Gastroesophageal sphincter (tissue), 4 donors: ENCODE measurements at regions not wholly inside any gene's neighbourhood (a gene's known extent, or its start where the extent isn't known, plus 50 kb on each side); places are given as distances from the start of the nearest gene placed in this dataset.

Experiments used
- ATAC-seq: fragments of 150-250 bp; one replicate; pipeline ENCODE4 v1.9.1; 2016; ENCODE audit warnings: mild to moderate bottlenecking, moderate library complexity
- H3K27ac ChIP-seq, 4 donors: fragments of 200-600 bp; sonication (generic) in 3 of 4; 1 replicate in 3 of 4; 2 replicates in 1 of 4; pipeline ENCODE4 v1.5.1; 2016 to 2019
- H3K27me3 ChIP-seq: fragments of 200-600 bp; sonication (generic); one replicate; pipeline ENCODE4 v1.5.1; 2019
- H3K36me3 ChIP-seq, 2 donors: fragments of 200-600 bp; sonication (generic); one replicate each; pipeline ENCODE4 v1.5.1; 2019; ENCODE audit warnings: control low read depth in 1 of 2
- H3K4me1 ChIP-seq, 3 donors: fragments of 200-600 bp; sonication (generic); 1 replicate in 2 of 3; 2 replicates in 1 of 3; pipeline ENCODE4 v1.5.1; 2016 to 2019; ENCODE audit warnings: control low read depth in 2 of 3
- H3K4me3 ChIP-seq, 2 donors: fragments of 200-600 bp; sonication (generic); one replicate each; pipeline ENCODE4 v1.5.1; 2019; ENCODE audit warnings: mild to moderate bottlenecking in 1 of 2, moderate library complexity in 1 of 2
- H3K9me3 ChIP-seq, 3 donors: fragments of 200-600 bp; sonication (generic); one replicate each; pipeline ENCODE4 v1.5.1; 2017 to 2019; ENCODE audit warnings: control low read depth in 2 of 3
- CTCF ChIP-seq, 4 experiments: fragments of 200-600 bp in 2 of 4; fragments of 450-650 bp in 2 of 4; sonication (generic) in 1 of 4; IDR thresholded peaks; one replicate each; pipeline ENCODE4 v1.5.1; 2017 to 2019; ENCODE audit warnings: antibody characterized with exemption in 4 of 4, mild to moderate bottlenecking in 2 of 4, moderate library complexity in 2 of 4
- EP300 ChIP-seq: sonication (generic); formaldehyde crosslinking; IDR thresholded peaks from one replicate; pipeline ENCODE4 v1.6.1; 2017; ENCODE audit warnings: antibody characterized with exemption, mild to moderate bottlenecking
- POLR2A ChIP-seq, 2 donors: fragments of 450-650 bp; IDR thresholded peaks; one replicate each; pipeline ENCODE4 v1.6.1; 2017; ENCODE audit warnings: antibody characterized with exemption in 2 of 2, mild to moderate bottlenecking in 2 of 2, moderate library complexity in 1 of 2
- POLR2AphosphoS5 ChIP-seq: sonication (generic); formaldehyde crosslinking; IDR thresholded peaks from one replicate; pipeline ENCODE4 v1.6.1; 2017; ENCODE audit warnings: antibody characterized with exemption
- WGBS, 2 donors: methylation state at CpG; one replicate each; pipeline ENCODE4 v1.1.5; 2018; ENCODE audit warnings: low coverage in 1 of 2; 5-methylcytosine and 5-hydroxymethylcytosine counted together

- H3K4me1 ChIP-seq = no peaks in the 10 kb centered on the region
- WGBS, 2 donors = 77 to 83% methylated on average over 3 to 4 of the region's 4 CpGs
- H3K9me3 ChIP-seq = no peaks in the 10 kb centered on the region
- no peak for ATAC-seq
- H3K27ac ChIP-seq = no peak overlapping the region
- H3K36me3 ChIP-seq = no peaks in the 10 kb centered on the region
- H3K4me3 ChIP-seq = no peak overlapping the region
- no peaks in the 10 kb centered on the region for H3K27me3 ChIP-seq
- no peak for TF ChIP-seq EP300
- TF ChIP-seq CTCF (IDR thresholded peaks at IDR 0.05) = no peak
- TF ChIP-seq POLR2AphosphoS5 = no peak
- no peak for TF ChIP-seq POLR2A (IDR thresholded peaks at IDR 0.05)
Measured at GRCh38 chr5:38734353-38734752, 111.5 kb upstream of the OSMR start.

DNA sequence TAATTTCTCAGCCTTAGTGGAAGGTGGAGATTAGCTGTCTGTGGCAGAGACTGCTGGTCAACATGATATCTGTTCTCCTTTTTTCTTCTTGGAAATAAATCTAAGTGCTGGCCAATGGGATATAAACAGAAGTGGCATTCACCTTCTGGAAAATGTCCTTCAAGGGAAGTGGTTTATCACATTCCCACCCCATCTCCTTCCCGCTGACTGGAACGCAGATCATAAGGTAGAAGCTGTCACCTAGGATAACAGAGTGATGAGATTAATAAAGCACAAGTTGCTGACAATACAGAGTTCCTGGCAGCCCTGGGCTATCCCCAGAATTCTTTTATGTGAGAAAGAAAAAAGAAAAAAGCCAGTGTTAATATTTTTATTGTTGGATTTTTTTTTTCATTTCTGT, 109.7 kb upstream of the OSMR start:
- Histone ChIP-seq H3K27ac (no peak overlapping the region), H3K36me3 (no peaks in the 10 kb centered on the region), H3K4me3 (no peak overlapping the region), H3K9me3 (no peaks in the 10 kb centered on the region), H3K27me3 (no peaks in the 10 kb centered on the region), H3K4me1 (no peaks in the 10 kb centered on the region)
- no peak for ATAC-seq
- 28% methylated on average over 2 of the region's 2 CpGs; no CpG with 5 or more reads in 1 of the 2 donors for WGBS, 2 donors
- TF ChIP-seq CTCF (IDR thresholded peaks at IDR 0.05) (no peak), EP300 (no peak)

DNA sequence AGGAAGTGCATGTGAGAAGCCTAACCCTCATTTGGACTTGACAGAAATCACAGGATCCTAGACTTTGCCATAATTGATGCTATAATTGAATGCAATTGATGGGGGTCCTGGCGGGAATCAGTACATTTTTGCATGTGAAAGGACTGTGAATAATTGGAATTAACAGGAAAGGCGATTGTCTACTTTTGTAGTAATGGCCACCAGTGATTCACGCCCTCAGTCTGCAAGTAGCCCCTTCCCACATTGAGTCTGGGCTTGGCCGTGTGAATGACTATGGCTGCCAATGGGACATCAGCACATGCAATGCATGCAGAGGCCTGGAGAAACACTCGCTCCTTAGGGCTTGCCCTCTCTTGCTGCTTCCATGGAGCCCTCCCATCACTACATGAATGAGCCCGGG, 107.8 kb upstream of the OSMR start:
- TF ChIP-seq EP300 = no peak
- TF ChIP-seq CTCF (IDR thresholded peaks at IDR 0.05) = no peak
- no peak for TF ChIP-seq POLR2AphosphoS5
- TF ChIP-seq POLR2A (IDR thresholded peaks at IDR 0.05) = no peak
- no peak for ATAC-seq
- WGBS, 2 donors = 100% methylated on average over 2 of the region's 6 CpGs; no CpG with 5 or more reads in 1 of the 2 donors

GRCh38 chr5:38739011-38739704, 106.7 kb upstream of the OSMR start:
- ATAC-seq = no peak
- H3K27ac ChIP-seq = no peak overlapping the region
- H3K27me3 ChIP-seq = no peaks in the 10 kb centered on the region
- no peaks in the 10 kb centered on the region for H3K36me3 ChIP-seq
- H3K4me3 ChIP-seq = no peak overlapping the region
- 87 to 89% methylated on average over 4 of the region's 4 CpGs for WGBS, 2 donors
- no peak for TF ChIP-seq CTCF (IDR thresholded peaks at IDR 0.05)
- TF ChIP-seq EP300 = no peak
- TF ChIP-seq POLR2A (IDR thresholded peaks at IDR 0.05) = no peak
- no peak for TF ChIP-seq POLR2AphosphoS5
- peaks cover 0 to 16% (median 0%) of the 10 kb centered on the region in 3 donors for H3K9me3 ChIP-seq
- H3K4me1 ChIP-seq = no peaks in the 10 kb centered on the region

More for the DNA sequence above, 107.8 kb upstream of the OSMR start:
- Histone ChIP-seq H3K4me3 (no peak overlapping the region), H3K27ac (no peak overlapping the region), H3K9me3 (peaks cover 0 to 6% (median 0%) of the 10 kb centered on the region in 3 donors), H3K27me3 (no peaks in the 10 kb centered on the region), H3K36me3 (no peaks in the 10 kb centered on the region), H3K4me1 (no peaks in the 10 kb centered on the region)

DNA sequence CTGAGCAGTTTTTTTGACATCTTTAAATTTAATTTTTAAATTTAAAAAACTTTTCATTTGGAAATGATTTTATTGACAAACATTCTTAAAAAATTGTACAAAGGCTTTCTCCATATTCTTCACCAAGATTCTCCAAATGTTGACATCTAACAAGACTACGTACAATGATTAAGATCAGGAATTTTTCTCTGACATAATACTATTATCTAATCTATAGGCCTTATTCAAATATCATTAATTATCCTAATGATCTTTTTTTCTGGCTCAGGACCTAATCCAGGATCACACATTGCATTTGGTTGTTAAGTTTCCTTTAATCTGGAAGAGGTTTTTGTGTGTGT, 106.1 kb upstream of the OSMR start:
- H3K27ac ChIP-seq = no peak overlapping the region
- no peak for ATAC-seq
- no peaks in the 10 kb centered on the region for H3K4me1 ChIP-seq
- H3K27me3 ChIP-seq = no peaks in the 10 kb centered on the region
- WGBS, 2 donors = 88 to 100% methylated on average over 1 of the region's 1 CpG
- no peaks in the 10 kb centered on the region for H3K36me3 ChIP-seq
- H3K9me3 ChIP-seq = peaks cover 0 to 16% (median 0%) of the 10 kb centered on the region in 3 donors
- no peak overlapping the region for H3K4me3 ChIP-seq
- TF ChIP-seq POLR2A (IDR thresholded peaks at IDR 0.05) (no peak), POLR2AphosphoS5 (no peak), EP300 (no peak), CTCF (IDR thresholded peaks at IDR 0.05) (no peak)
